ENCODE measurements at regions not wholly inside any gene's neighbourhood (a gene's known extent, or its start where the extent isn't known, plus 50 kb on each side); places are given as distances from the start of the nearest gene placed in this dataset.
"Not testable (repeated sequence)": the region's sequence is repeated elsewhere in the genome, so short reads cannot be mapped to it uniquely, and the experiment has no call there.

- no peak for DNase-seq
Observed at GRCh38 chr13:80022146-80022545, 318.8 kb downstream of the SPRY2 start.

- no peak for DNase-seq
Observed at GRCh38 chr13:80012251-80012650, 328.7 kb downstream of the SPRY2 start.

- DNase-seq = no peak
Observed at GRCh38 chr13:80011448-80012212, 329.3 kb downstream of the SPRY2 start.

GRCh38 chr13:80010846-80011245 is 330.1 kb downstream of the SPRY2 start:
- no peak for DNase-seq

- no peak for DNase-seq
Observed at GRCh38 chr13:80010286-80010831, 330.6 kb downstream of the SPRY2 start.

- DNase-seq = no peak
Observed at GRCh38 chr13:80009760-80010159, 331.2 kb downstream of the SPRY2 start.

- DNase-seq = no peak
Observed at GRCh38 chr13:80006940-80007339, 334.0 kb downstream of the SPRY2 start.

- DNase-seq = no peak
Observed at GRCh38 chr13:80001510-80001842, 339.4 kb downstream of the SPRY2 start.

- DNase-seq = no peak
Observed at GRCh38 chr13:80000684-80001509, 340.0 kb downstream of the SPRY2 start.

- no peak for DNase-seq
Observed at GRCh38 chr13:79999601-80000000, 341.3 kb downstream of the SPRY2 start.

GRCh38 chr13:79998381-79998880 is 342.5 kb downstream of the SPRY2 start:
- no peak for DNase-seq

- no peak for DNase-seq
Observed at GRCh38 chr13:79997244-79997643, 343.7 kb downstream of the SPRY2 start.

- no peak for DNase-seq
Observed at GRCh38 chr13:79995334-79995733, 345.6 kb downstream of the SPRY2 start.

GRCh38 chr13:79992111-79992510 is 348.8 kb downstream of the SPRY2 start:
- DNase-seq = no peak

GRCh38 chr13:79990048-79990447 is 350.9 kb downstream of the SPRY2 start:
- no peak for DNase-seq

GRCh38 chr13:79989217-79989661 is 351.7 kb downstream of the SPRY2 start:
- DNase-seq = no peak

- no peak for DNase-seq
Observed at GRCh38 chr13:79988573-79988972, 352.4 kb downstream of the SPRY2 start.

- no peak for DNase-seq
Observed at GRCh38 chr13:79987761-79988160, 353.2 kb downstream of the SPRY2 start.

- DNase-seq = no peak
Observed at GRCh38 chr13:79987323-79987722, 353.6 kb downstream of the SPRY2 start.

- no peak for DNase-seq
Observed at GRCh38 chr13:79986890-79987289, 354.0 kb downstream of the SPRY2 start.

- not testable (repeated sequence) for DNase-seq
Observed at GRCh38 chr13:79974935-79975650, 365.8 kb downstream of the SPRY2 start.

- DNase-seq = no peak
Observed at GRCh38 chr13:79973533-79973963, 367.4 kb downstream of the SPRY2 start.

- DNase-seq = no peak
Observed at GRCh38 chr13:79972066-79972569, 368.8 kb downstream of the SPRY2 start.

Measured in GF-D8 (cell line).